ENCODE measurements at regions not wholly inside any gene's neighbourhood (a gene's known extent, or its start where the extent isn't known, plus 50 kb on each side); places are given as distances from the start of the nearest gene placed in this dataset.
"Not testable (repeated sequence)": the region's sequence is repeated elsewhere in the genome, so short reads cannot be mapped to it uniquely, and the experiment has no call there.

DNA sequence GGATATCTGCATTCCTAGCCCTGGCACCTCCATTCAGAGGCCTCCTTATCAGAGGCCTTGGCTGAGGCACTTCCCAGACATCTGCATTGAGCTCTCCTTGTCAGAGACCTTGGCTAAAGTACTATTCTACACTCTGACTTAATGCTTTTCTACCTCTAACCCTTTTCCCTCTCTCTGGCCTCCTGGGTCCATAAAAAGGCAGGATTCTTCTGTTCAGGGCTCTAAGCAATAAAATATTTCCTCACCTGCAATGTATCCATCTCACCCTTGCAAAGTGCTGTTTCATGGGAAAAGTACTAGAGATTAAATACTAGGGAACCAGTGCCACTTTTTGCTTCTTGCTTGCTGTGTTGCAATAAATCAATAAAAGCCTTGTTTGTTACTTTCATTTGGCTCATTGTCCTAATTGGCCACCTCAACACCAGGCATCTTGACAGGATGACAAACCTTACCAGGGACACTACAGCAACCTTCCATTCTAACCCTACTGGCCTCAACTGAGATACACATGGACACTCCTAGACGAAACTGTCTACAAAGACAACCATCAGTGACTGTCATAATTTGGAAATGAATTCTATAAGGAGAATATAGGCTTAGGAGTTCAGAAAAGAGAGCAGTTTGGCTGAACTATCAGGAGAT lies 106.5 kb upstream of the SETMAR start:
- WGBS, 4 donors: 73 to 94% (median 86%) methylated on average over 1 of the region's 1 CpG
- Histone ChIP-seq H3K4me1 (no peaks in the 10 kb centered on the region), H3K9me3 (peaks cover 0 to 10% (median 0%) of the 10 kb centered on the region in 12 donors), H3K36me3 (no peaks in the 10 kb centered on the region), H3K4me3 (no peak overlapping the region), H3K27ac (no peak overlapping the region), H3K27me3 (no peaks in the 10 kb centered on the region)
- peak in 1 of 4 donors; percentile 29 for ATAC-seq
- intact Hi-C loops (cut with DNase I): no loop called here
- TF ChIP-seq POLR2A (IDR thresholded peaks at IDR 0.05) (no peak), CTCF (IDR thresholded peaks at IDR 0.05) (no peak)
- DNase-seq: no peak

GRCh38 chr3:4197670-4198069 lies 105.5 kb upstream of the SETMAR start:
- no peak for ATAC-seq
- DNase-seq: no peak
- Histone ChIP-seq H3K36me3 (no peaks in the 10 kb centered on the region), H3K27me3 (no peaks in the 10 kb centered on the region), H3K9me3 (peaks cover 0 to 5% (median 0%) of the 10 kb centered on the region in 12 donors), H3K4me1 (no peaks in the 10 kb centered on the region), H3K4me3 (no peak overlapping the region), H3K27ac (no peak overlapping the region)
- 89 to 96% (median 92%) methylated on average over 6 of the region's 6 CpGs for WGBS, 4 donors
- intact Hi-C loops (cut with DNase I): no loop called here
- no peak for TF ChIP-seq CTCF (IDR thresholded peaks at IDR 0.05)
- TF ChIP-seq POLR2A (IDR thresholded peaks at IDR 0.05): no peak

GRCh38 chr3:4198491-4198890 lies 104.7 kb upstream of the SETMAR start:
- intact Hi-C loops (cut with DNase I): no loop called here
- H3K9me3 ChIP-seq: no peaks in the 10 kb centered on the region
- no peaks in the 10 kb centered on the region for H3K4me1 ChIP-seq
- H3K36me3 ChIP-seq: no peaks in the 10 kb centered on the region
- ATAC-seq: no peak
- no peak overlapping the region for H3K27ac ChIP-seq
- 87 to 92% (median 90%) methylated on average over 3 of the region's 3 CpGs for WGBS, 4 donors
- no peaks in the 10 kb centered on the region for H3K27me3 ChIP-seq
- TF ChIP-seq CTCF (IDR thresholded peaks at IDR 0.05) (no peak), POLR2A (IDR thresholded peaks at IDR 0.05) (no peak)
- no peak overlapping the region for H3K4me3 ChIP-seq
- no peak for DNase-seq

- H3K36me3 ChIP-seq; H3K27ac ChIP-seq; H3K27me3 ChIP-seq; DNase-seq; H3K9me3 ChIP-seq; ATAC-seq; intact Hi-C loops (cut with DNase I); H3K4me1 ChIP-seq; H3K4me3 ChIP-seq: not testable (repeated sequence)
These were observed 98.4 kb upstream of the SETMAR start for GRCh38 chr3:4204776-4205175.

- no peak for TF ChIP-seq POLR2A (IDR thresholded peaks at IDR 0.05)
- no peak for TF ChIP-seq CTCF (IDR thresholded peaks at IDR 0.05)
- Histone ChIP-seq H3K9me3 (peaks cover 0 to 4% (median 0%) of the 10 kb centered on the region in 12 donors), H3K27ac (no peak overlapping the region), H3K27me3 (no peaks in the 10 kb centered on the region), H3K4me3 (no peak overlapping the region), H3K4me1 (no peaks in the 10 kb centered on the region), H3K36me3 (no peaks in the 10 kb centered on the region)
- no peak for ATAC-seq
- WGBS, 4 donors: 42 to 47% (median 46%) methylated on average over 3 of the region's 3 CpGs
- intact Hi-C loops (cut with DNase I): no loop called here
- DNase-seq: no peak
These were observed 95.5 kb upstream of the SETMAR start for GRCh38 chr3:4207672-4208071.

Data from heart left ventricle (tissue), 16 donors.